Glutamatergic neuron (in vitro differentiated cells): ENCODE measurements at regions not wholly inside any gene's neighbourhood (a gene's known extent, or its start where the extent isn't known, plus 50 kb on each side); places are given as distances from the start of the nearest gene placed in this dataset.

Experiments
- DNase-seq: peaks from one replicate; pipeline ENCODE4 v3.0.0; 2022
- H3K27ac Mint-ChIP-seq: one replicate; pipeline ENCODE4 v1.8.0; 2020; ENCODE audit warnings: mild to moderate bottlenecking, mixed read lengths, inconsistent platforms; ENCODE audit not compliant: unreplicated experiment
- H3K27me3 Mint-ChIP-seq: one replicate; pipeline ENCODE4 v1.8.0; 2020; ENCODE audit warnings: mild to moderate bottlenecking, moderate library complexity, mixed read lengths, inconsistent platforms; ENCODE audit not compliant: unreplicated experiment
- H3K36me3 Mint-ChIP-seq: one replicate; pipeline ENCODE4 v1.8.0; 2020; ENCODE audit warnings: mild to moderate bottlenecking, mixed read lengths, inconsistent platforms; ENCODE audit not compliant: unreplicated experiment
- H3K4me1 Mint-ChIP-seq: one replicate; pipeline ENCODE4 v1.8.0; 2020; ENCODE audit warnings: mild to moderate bottlenecking, low read depth, mixed read lengths, inconsistent platforms; ENCODE audit not compliant: unreplicated experiment
- H3K4me3 Mint-ChIP-seq: one replicate; pipeline ENCODE4 v1.8.0; 2020; ENCODE audit warnings: mild to moderate bottlenecking, mixed read lengths, inconsistent platforms; ENCODE audit not compliant: unreplicated experiment
- H3K9me3 Mint-ChIP-seq: one replicate; pipeline ENCODE4 v1.8.0; 2020; ENCODE audit warnings: mild to moderate bottlenecking, moderate library complexity, mixed read lengths, inconsistent platforms; ENCODE audit not compliant: unreplicated experiment
- TF ChIP-seq, protein P1 (sequence below): fragments of 200-600 bp; sonication (generic); IDR thresholded peaks from one replicate; pipeline ENCODE4 v1.5.0; 2021; ENCODE audit not compliant: partially characterized antibody, unreplicated experiment

DNA sequence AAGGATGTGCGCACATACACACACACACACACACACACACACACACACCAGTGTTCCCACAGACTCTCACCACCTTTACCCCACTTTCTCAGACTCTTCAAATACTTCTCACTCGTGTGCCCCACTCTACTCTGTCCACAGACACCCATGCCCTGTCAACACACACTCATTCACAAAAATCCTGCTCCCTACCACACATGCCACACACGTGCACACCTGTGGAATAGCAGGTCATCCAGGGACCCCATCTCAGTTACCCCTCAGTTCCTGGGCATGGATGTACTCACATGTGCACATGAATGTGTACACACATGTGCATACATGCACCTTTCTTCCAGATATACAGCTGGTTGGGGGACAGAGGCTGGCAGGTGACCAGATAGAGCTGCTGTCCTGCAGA lies 142.9 kb downstream of the EMX2 start:
- Mint-ChIP-seq H3K36me3 (no peaks in the 10 kb centered on the region), H3K4me1 (no peaks in the 10 kb centered on the region), H3K4me3 (no peak overlapping the region), H3K27me3 (peaks cover 6% of the 10 kb centered on the region), H3K9me3 (peaks cover 3% of the 10 kb centered on the region), H3K27ac (no peak overlapping the region)
- TF ChIP-seq, protein P1, sequence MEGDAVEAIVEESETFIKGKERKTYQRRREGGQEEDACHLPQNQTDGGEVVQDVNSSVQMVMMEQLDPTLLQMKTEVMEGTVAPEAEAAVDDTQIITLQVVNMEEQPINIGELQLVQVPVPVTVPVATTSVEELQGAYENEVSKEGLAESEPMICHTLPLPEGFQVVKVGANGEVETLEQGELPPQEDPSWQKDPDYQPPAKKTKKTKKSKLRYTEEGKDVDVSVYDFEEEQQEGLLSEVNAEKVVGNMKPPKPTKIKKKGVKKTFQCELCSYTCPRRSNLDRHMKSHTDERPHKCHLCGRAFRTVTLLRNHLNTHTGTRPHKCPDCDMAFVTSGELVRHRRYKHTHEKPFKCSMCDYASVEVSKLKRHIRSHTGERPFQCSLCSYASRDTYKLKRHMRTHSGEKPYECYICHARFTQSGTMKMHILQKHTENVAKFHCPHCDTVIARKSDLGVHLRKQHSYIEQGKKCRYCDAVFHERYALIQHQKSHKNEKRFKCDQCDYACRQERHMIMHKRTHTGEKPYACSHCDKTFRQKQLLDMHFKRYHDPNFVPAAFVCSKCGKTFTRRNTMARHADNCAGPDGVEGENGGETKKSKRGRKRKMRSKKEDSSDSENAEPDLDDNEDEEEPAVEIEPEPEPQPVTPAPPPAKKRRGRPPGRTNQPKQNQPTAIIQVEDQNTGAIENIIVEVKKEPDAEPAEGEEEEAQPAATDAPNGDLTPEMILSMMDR, result no peak
- DNase-seq, result no peak

GRCh38 chr10:117686606-117687005 lies 144.1 kb downstream of the EMX2 start:
- no peak for DNase-seq
- TF ChIP-seq, protein P1, result no peak
- Mint-ChIP-seq H3K36me3 (no peaks in the 10 kb centered on the region), H3K4me3 (no peak overlapping the region), H3K9me3 (peaks cover 3% of the 10 kb centered on the region), H3K27ac (no peak overlapping the region), H3K27me3 (peaks cover 6% of the 10 kb centered on the region), H3K4me1 (no peaks in the 10 kb centered on the region)

DNA sequence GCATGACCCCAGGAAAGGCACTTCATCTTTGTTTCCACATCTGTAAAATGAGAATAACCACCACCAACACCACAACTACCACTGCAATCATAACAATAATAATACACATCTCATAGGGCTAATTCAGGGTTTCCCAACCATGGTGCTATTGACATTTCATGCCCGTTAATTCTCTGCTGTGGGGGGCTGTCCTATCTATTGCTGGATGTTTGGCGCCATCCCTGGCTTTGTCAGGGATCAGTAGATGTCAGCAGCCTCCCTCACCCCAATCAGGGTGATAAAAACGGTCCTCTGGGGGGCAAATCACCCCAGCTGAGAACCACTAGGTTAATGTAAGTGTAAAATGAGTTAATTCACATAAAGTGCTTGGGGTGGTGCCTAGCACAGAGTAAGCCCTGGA lies 145.8 kb downstream of the EMX2 start:
- Mint-ChIP-seq H3K36me3 (no peaks in the 10 kb centered on the region), H3K4me3 (no peak overlapping the region), H3K27me3 (peaks cover 6% of the 10 kb centered on the region), H3K27ac (no peak overlapping the region), H3K9me3 (peaks cover 3% of the 10 kb centered on the region), H3K4me1 (no peaks in the 10 kb centered on the region)
- TF ChIP-seq, protein P1, result no peak
- no peak for DNase-seq

- Mint-ChIP-seq H3K27me3 (peaks cover 6% of the 10 kb centered on the region), H3K4me1 (no peaks in the 10 kb centered on the region), H3K9me3 (no peaks in the 10 kb centered on the region), H3K4me3 (no peak overlapping the region), H3K27ac (no peak overlapping the region), H3K36me3 (no peaks in the 10 kb centered on the region)
- TF ChIP-seq, protein P1, result no peak
- DNase-seq, result no peak
These were observed 147.0 kb downstream of the EMX2 start for GRCh38 chr10:117689566-117689965.

- TF ChIP-seq, protein P1, result no peak
- H3K4me1 Mint-ChIP-seq, result no peaks in the 10 kb centered on the region
These were observed 147.8 kb downstream of the EMX2 start for GRCh38 chr10:117690359-117690758.

More at GRCh38 chr10:117690359-117690758, 147.8 kb downstream of the EMX2 start:
- Mint-ChIP-seq H3K27ac (no peak overlapping the region), H3K27me3 (peaks cover 4% of the 10 kb centered on the region), H3K4me3 (no peak overlapping the region), H3K9me3 (no peaks in the 10 kb centered on the region), H3K36me3 (no peaks in the 10 kb centered on the region)
- DNase-seq, result no peak
